ENCODE measurements at regions not wholly inside any gene's neighbourhood (a gene's known extent, or its start where the extent isn't known, plus 50 kb on each side); places are given as distances from the start of the nearest gene placed in this dataset.

DNA sequence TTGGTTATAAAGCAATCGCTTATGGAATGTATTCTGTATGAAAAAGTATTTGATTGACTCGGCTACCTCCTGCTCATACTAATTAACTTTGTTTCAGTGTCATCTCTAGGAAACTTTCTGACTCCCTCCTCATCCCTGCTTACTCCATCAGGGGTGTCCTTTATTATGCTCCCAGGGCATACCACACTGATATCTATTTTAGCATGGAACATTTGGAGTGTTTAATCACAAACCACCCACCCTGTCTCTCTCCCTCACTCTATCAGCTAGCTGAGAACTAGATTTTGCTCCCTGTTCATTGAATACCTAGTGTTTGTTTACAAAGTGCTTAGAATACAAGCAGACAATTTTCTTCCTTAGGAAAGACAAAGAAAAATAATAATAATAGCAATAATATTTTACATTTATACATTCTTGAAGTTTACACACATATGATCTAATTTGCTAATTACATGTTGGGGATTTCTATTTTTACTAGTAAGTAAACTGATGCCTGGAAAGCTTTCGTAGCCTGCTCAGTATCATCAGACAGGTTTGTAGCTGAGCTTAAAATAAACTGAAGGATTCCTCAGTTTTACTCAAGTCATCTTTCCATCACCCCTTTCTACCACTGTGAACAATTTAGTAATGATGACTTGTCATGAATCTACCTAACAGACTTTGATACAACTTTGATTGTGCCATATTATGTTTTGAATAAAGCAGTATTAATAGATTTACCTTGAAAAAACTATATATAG is 811.4 kb upstream of the HS3ST1 start:
- intact Hi-C loops (cut with DNase I; ENCODE audit: low total_unique reads), result no loop called here
- no peaks in the 10 kb centered on the region for H3K27me3 ChIP-seq
- DNase-seq (ENCODE audit: low spot score in 2 of 2), result no peak

DNA sequence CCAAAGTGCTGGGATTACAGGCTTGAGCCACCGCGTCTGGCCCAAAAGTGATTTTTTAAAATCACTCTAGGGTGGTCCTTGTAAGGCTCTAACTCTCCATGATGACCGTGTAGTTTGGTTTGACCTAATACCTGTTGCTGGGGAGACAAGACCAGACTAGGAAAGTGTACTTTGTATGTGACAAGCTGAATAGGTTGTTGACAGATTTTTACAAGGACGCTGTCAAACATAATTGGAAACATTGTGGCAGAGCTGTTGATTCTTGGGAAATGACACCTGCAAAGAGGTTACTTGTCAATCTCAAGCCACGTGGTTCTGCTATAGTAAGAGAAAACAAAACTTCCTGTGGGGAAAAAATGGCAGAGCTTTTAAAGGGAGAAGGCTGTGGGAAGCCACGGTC is 802.4 kb upstream of the HS3ST1 start:
- Histone ChIP-seq H3K9me3 (no peaks in the 10 kb centered on the region), H3K4me1 (no peaks in the 10 kb centered on the region), H3K36me3 (no peaks in the 10 kb centered on the region), H3K27ac (no peak overlapping the region), H3K4me3 (no peak overlapping the region), H3K27me3 (no peaks in the 10 kb centered on the region)
- intact Hi-C loops (cut with DNase I; ENCODE audit: low total_unique reads), result no loop called here
- no peak for DNase-seq (ENCODE audit: low spot score in 2 of 2)
- no peak for TF ChIP-seq POLR2A (IDR thresholded peaks at IDR 0.05)
- no peak for TF ChIP-seq CTCF (IDR thresholded peaks at IDR 0.05)
- no peak for TF ChIP-seq POLR2AphosphoS5 (IDR thresholded peaks at IDR 0.05)

More for the DNA sequence above, 811.4 kb upstream of the HS3ST1 start:
- H3K4me3 ChIP-seq, result no peak overlapping the region
- no peaks in the 10 kb centered on the region for H3K9me3 ChIP-seq
- H3K27ac ChIP-seq, result no peak overlapping the region
- no peaks in the 10 kb centered on the region for H3K4me1 ChIP-seq
- TF ChIP-seq POLR2AphosphoS5 (IDR thresholded peaks at IDR 0.05) (no peak), POLR2A (IDR thresholded peaks at IDR 0.05) (no peak), CTCF (IDR thresholded peaks at IDR 0.05) (no peak)
- H3K36me3 ChIP-seq, result no peaks in the 10 kb centered on the region

- Histone ChIP-seq H3K27me3 (no peaks in the 10 kb centered on the region), H3K4me3 (no peak overlapping the region), H3K36me3 (no peaks in the 10 kb centered on the region), H3K4me1 (no peaks in the 10 kb centered on the region), H3K9me3 (no peaks in the 10 kb centered on the region), H3K27ac (no peak overlapping the region)
- intact Hi-C loops (cut with DNase I; ENCODE audit: low total_unique reads), result no loop called here
- no peak for DNase-seq (ENCODE audit: low spot score in 2 of 2)
- no peak for TF ChIP-seq POLR2A (IDR thresholded peaks at IDR 0.05)
- no peak for TF ChIP-seq CTCF (IDR thresholded peaks at IDR 0.05)
- TF ChIP-seq POLR2AphosphoS5 (IDR thresholded peaks at IDR 0.05), result no peak
These were observed 792.3 kb upstream of the HS3ST1 start for GRCh38 chr4:12221031-12221430.

DNA sequence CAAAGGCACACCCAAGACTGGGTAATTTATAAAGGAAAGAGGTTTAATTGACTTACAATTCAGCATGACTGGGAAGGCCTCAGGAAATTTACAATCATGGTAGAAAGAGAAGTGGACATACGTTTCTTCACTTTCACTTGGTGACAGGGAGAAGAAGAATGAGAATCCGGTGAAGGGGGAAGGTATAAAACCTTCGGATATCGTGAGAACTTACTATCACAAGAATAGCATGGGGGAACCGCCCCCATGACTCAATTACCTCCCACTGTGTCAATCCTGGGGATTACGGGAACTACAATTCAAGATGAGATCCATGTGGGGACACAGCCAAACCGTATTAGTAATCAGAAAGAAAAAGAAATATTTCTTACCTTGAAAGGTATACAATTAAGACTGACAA is 782.9 kb upstream of the HS3ST1 start:
- Histone ChIP-seq H3K36me3 (no peaks in the 10 kb centered on the region), H3K4me1 (no peaks in the 10 kb centered on the region)
- TF ChIP-seq POLR2A (IDR thresholded peaks at IDR 0.05) (no peak), POLR2AphosphoS5 (IDR thresholded peaks at IDR 0.05) (no peak), CTCF (IDR thresholded peaks at IDR 0.05) (no peak)

GRCh38 chr4:12207396-12207795 is 778.7 kb upstream of the HS3ST1 start:
- TF ChIP-seq POLR2AphosphoS5 (IDR thresholded peaks at IDR 0.05), result no peak
- TF ChIP-seq POLR2A (IDR thresholded peaks at IDR 0.05), result no peak
- TF ChIP-seq CTCF (IDR thresholded peaks at IDR 0.05), result no peak

More for the DNA sequence above, 782.9 kb upstream of the HS3ST1 start:
- H3K9me3 ChIP-seq, result no peaks in the 10 kb centered on the region
- intact Hi-C loops (cut with DNase I; ENCODE audit: low total_unique reads), result no loop called here
- H3K27me3 ChIP-seq, result no peaks in the 10 kb centered on the region
- DNase-seq (ENCODE audit: low spot score in 2 of 2), result no peak
- no peak overlapping the region for H3K4me3 ChIP-seq
- no peak overlapping the region for H3K27ac ChIP-seq

More at GRCh38 chr4:12207396-12207795, 778.7 kb upstream of the HS3ST1 start:
- H3K9me3 ChIP-seq, result no peaks in the 10 kb centered on the region
- intact Hi-C loops (cut with DNase I; ENCODE audit: low total_unique reads), result no loop called here
- no peak overlapping the region for H3K4me3 ChIP-seq
- H3K36me3 ChIP-seq, result no peaks in the 10 kb centered on the region
- no peak overlapping the region for H3K27ac ChIP-seq
- H3K4me1 ChIP-seq, result no peaks in the 10 kb centered on the region
- DNase-seq (ENCODE audit: low spot score in 2 of 2), result no peak
- H3K27me3 ChIP-seq, result no peaks in the 10 kb centered on the region
